ENCODE measurements at regions not wholly inside any gene's neighbourhood (a gene's known extent, or its start where the extent isn't known, plus 50 kb on each side); places are given as distances from the start of the nearest gene placed in this dataset.

- TF ChIP-seq EZH2 (IDR thresholded peaks at IDR 0.05; ENCODE audit: low read length, missing control alignments) (no peak), CTCF (conservative IDR thresholded peaks at IDR 0.05 in 1 of 2, IDR thresholded peaks at IDR 0.05 in 1 of 2; ENCODE audit: low read depth in 1 of 2, low read length in 2 of 2) (no peak)
Observed at GRCh38 chr13:76622315-76623040, 263.7 kb downstream of the KCTD12 start.

Measured in fibroblast of lung (primary cell).